SK-N-SH (cell line): ENCODE measurements at regions not wholly inside any gene's neighbourhood (a gene's known extent, or its start where the extent isn't known, plus 50 kb on each side); places are given as distances from the start of the nearest gene placed in this dataset.

Source experiments
- CTCF ChIA-PET: fragments of 300-600, 350-600 bp; formaldehyde crosslinking; extraction: SDS; loops from one replicate; lab custom pipeline; 2021; lab: Yijun Ruan, JAX
- POLR2A ChIA-PET: fragments of 350-600 bp; sonication (Branson Sonifier 250); formaldehyde crosslinking; extraction: SDS; loops from one replicate; lab custom pipeline; 2020; ENCODE audit warnings: antibody characterized with exemption, inconsistent platforms; lab: Yijun Ruan, JAX
- DNase-seq: peaks from one replicate; pipeline ENCODE4 v3.0.0; 2012
- H2AFZ ChIP-seq: fragments of 200-600 bp; sonication (generic); 2 replicates; pipeline ENCODE4 v1.8.1; 2016; ENCODE audit warnings: antibody characterized with exemption, mild to moderate bottlenecking, low read depth
- H3F3A ChIP-seq: fragments of 200-600 bp; sonication (generic); replicated peaks from 2 replicates; pipeline ENCODE3; 2016; ENCODE audit warnings: antibody characterized with exemption, mild to moderate bottlenecking; ENCODE audit not compliant: insufficient read depth
- H3K27ac ChIP-seq, 2 experiments: fragments of 200-500 bp in 1 of 2; fragments of 200-600 bp in 1 of 2; sonication (Bioruptor generic) in 1 of 2; sonication (generic), shearing (Covaris generic) in 1 of 2; 2 replicates each; pipeline versions ENCODE4 v1.5.1 to v1.6.1; 2014 to 2016; ENCODE audit warnings: low read depth in 2 of 2, inconsistent platforms in 1 of 2, low read length in 1 of 2, mild to moderate bottlenecking in 1 of 2, mixed read lengths in 1 of 2
- H3K27me3 ChIP-seq: fragments of 200-600 bp; sonication (generic), shearing (Covaris generic); 2 replicates; pipeline ENCODE4 v1.6.1; 2016; ENCODE audit warnings: mixed run types; ENCODE audit not compliant: insufficient read depth
- H3K36me3 ChIP-seq, 2 experiments: fragments of 200-500 bp in 1 of 2; fragments of 200-600 bp in 1 of 2; sonication (Bioruptor generic) in 1 of 2; sonication (generic) in 1 of 2; replicated peaks in 1 of 2; 2 replicates each; pipeline versions ENCODE3 to v1.5.1; 2014 to 2016; ENCODE audit warnings: low read length in 1 of 2, mild to moderate bottlenecking in 1 of 2; ENCODE audit not compliant: insufficient read depth in 2 of 2, control insufficient read depth in 1 of 2
- H3K4me1 ChIP-seq, 2 experiments: fragments of 200-500 bp in 1 of 2; fragments of 200-600 bp in 1 of 2; sonication (Bioruptor generic) in 1 of 2; sonication (generic), shearing (Covaris generic) in 1 of 2; 2 replicates each; pipeline versions ENCODE4 v1.5.1 to v1.6.1; 2014 to 2016; ENCODE audit warnings: low read depth in 1 of 2, low read length in 1 of 2, mixed run types in 1 of 2; ENCODE audit not compliant: insufficient read depth in 2 of 2, control insufficient read depth in 1 of 2
- H3K4me2 ChIP-seq: fragments of 200-600 bp; sonication (generic), shearing (Covaris generic); 2 replicates; pipeline ENCODE4 v1.6.1; 2017; ENCODE audit warnings: mixed run types
- H3K4me3 ChIP-seq, 2 experiments: fragments of 200-500 bp in 1 of 2; fragments of 200-600 bp in 1 of 2; sonication (Bioruptor generic) in 1 of 2; sonication (generic), shearing (Covaris generic) in 1 of 2; 2 replicates each; pipeline versions ENCODE4 v1.5.1 to v1.8.1; 2014 to 2016; ENCODE audit warnings: low read depth in 2 of 2, inconsistent platforms in 1 of 2, low read length in 1 of 2, mild to moderate bottlenecking in 1 of 2, mixed read lengths in 1 of 2, moderate library complexity in 1 of 2
- H3K79me2 ChIP-seq: fragments of 200-600 bp; sonication (generic); 2 replicates; pipeline ENCODE4 v1.8.1; 2017; ENCODE audit warnings: mild to moderate bottlenecking; ENCODE audit not compliant: insufficient read depth
- H3K9ac ChIP-seq: fragments of 200-600 bp; sonication (generic); 2 replicates; pipeline ENCODE4 v1.6.1; 2017; ENCODE audit warnings: mixed run types
- H3K9me2 ChIP-seq: fragments of 200-600 bp; sonication (generic); 2 replicates; pipeline ENCODE4 v1.6.1; 2017; ENCODE audit warnings: mixed run types
- H3K9me3 ChIP-seq: fragments of 200-600 bp; sonication (generic); 2 replicates; pipeline ENCODE4 v1.6.1; 2017; ENCODE audit warnings: mixed run types, mild to moderate bottlenecking, moderate library complexity
- H4K20me1 ChIP-seq: fragments of 200-600 bp; sonication (generic); 2 replicates; pipeline ENCODE4 v1.6.1; 2017; ENCODE audit warnings: mild to moderate bottlenecking, mixed run types; ENCODE audit not compliant: insufficient read depth
- ELF1 ChIP-seq: IDR thresholded peaks from 2 replicates; pipeline ENCODE4 v1.4.0; 2012
- EP300 ChIP-seq, 2 experiments: IDR thresholded peaks; 2 replicates each; pipeline versions ENCODE4 v1.4.0 to v1.6.1; 2012; ENCODE audit warnings: borderline replicate concordance in 1 of 2, low read depth in 1 of 2, low read length in 1 of 2
- EZH2phosphoT487 ChIP-seq: fragments of 200-600 bp; sonication (generic); IDR thresholded peaks from 2 replicates; pipeline ENCODE4 v1.6.1; 2017; ENCODE audit warnings: low read depth, mixed run types, mild to moderate bottlenecking, antibody characterized with exemption, moderate library complexity, borderline replicate concordance
- FOSL2 ChIP-seq: IDR thresholded peaks from 2 replicates; pipeline ENCODE4 v1.4.0; 2012; ENCODE audit warnings: low read depth, mild to moderate bottlenecking, moderate library complexity, borderline replicate concordance
- GATA2 ChIP-seq: sonication (generic); formaldehyde crosslinking; IDR thresholded peaks from 2 replicates; pipeline ENCODE4 v1.5.0; 2020; ENCODE audit warnings: mild to moderate bottlenecking, missing genetic modification reagents
- IRF3 ChIP-seq: fragments of 150-350 bp; IDR thresholded peaks from 2 replicates; pipeline ENCODE4 v1.6.1; 2016; ENCODE audit warnings: mild to moderate bottlenecking, low read depth, low read length
- JUND ChIP-seq: IDR thresholded peaks from 2 replicates; pipeline ENCODE4 v1.4.0; 2012
- MEF2A ChIP-seq: IDR thresholded peaks from 2 replicates; pipeline ENCODE4 v1.4.0; 2012; ENCODE audit warnings: low read depth, borderline replicate concordance
- NFIC ChIP-seq: IDR thresholded peaks from 2 replicates; pipeline ENCODE4 v1.4.0; 2012; ENCODE audit warnings: borderline replicate concordance
- NRF1 ChIP-seq: IDR thresholded peaks from 2 replicates; pipeline ENCODE4 v1.6.1; 2012; ENCODE audit warnings: low read depth, mild to moderate bottlenecking, low read length
- PBX3 ChIP-seq: IDR thresholded peaks from 2 replicates; pipeline ENCODE4; 2012
- RAD21 ChIP-seq: IDR thresholded peaks from 2 replicates; pipeline ENCODE4 v1.6.1; 2012; ENCODE audit warnings: mild to moderate bottlenecking, low read length
- RFX5 ChIP-seq: IDR thresholded peaks from 2 replicates; pipeline ENCODE4 v1.6.1; 2012; ENCODE audit warnings: mild to moderate bottlenecking, improper control_type of control experiment, low read length
- RXRA ChIP-seq: IDR thresholded peaks from 2 replicates; pipeline ENCODE4 v1.4.0; 2012; ENCODE audit warnings: low read depth, mild to moderate bottlenecking, borderline replicate concordance
- SIN3A ChIP-seq: IDR thresholded peaks from 2 replicates; pipeline ENCODE4 v1.6.1; 2012; ENCODE audit warnings: low read depth, mild to moderate bottlenecking, low read length, moderate library complexity, borderline replicate concordance
- TCF12 ChIP-seq: IDR thresholded peaks from 2 replicates; pipeline ENCODE4 v1.4.0; 2012
- USF1 ChIP-seq: IDR thresholded peaks from 2 replicates; pipeline ENCODE4 v1.4.0; 2012; ENCODE audit warnings: low read depth, borderline replicate concordance
- WGBS: methylation state at CpG from one replicate; pipeline ENCODE4 v1.1.6; 2017; ENCODE audit warnings: low lambda C conversion rate; 5-methylcytosine and 5-hydroxymethylcytosine counted together
- TF ChIP-seq, protein P1 (sequence below): IDR thresholded peaks from 2 replicates; pipeline ENCODE4 v1.6.1; 2012; ENCODE audit warnings: mild to moderate bottlenecking, low read depth, low read length, moderate library complexity
- TF ChIP-seq, protein P2 (sequence below): fragments of 200-600 bp; sonication (generic); IDR thresholded peaks from 2 replicates; pipeline ENCODE4 v1.6.1; 2017; ENCODE audit warnings: antibody characterized with exemption, mild to moderate bottlenecking, moderate library complexity

DNA sequence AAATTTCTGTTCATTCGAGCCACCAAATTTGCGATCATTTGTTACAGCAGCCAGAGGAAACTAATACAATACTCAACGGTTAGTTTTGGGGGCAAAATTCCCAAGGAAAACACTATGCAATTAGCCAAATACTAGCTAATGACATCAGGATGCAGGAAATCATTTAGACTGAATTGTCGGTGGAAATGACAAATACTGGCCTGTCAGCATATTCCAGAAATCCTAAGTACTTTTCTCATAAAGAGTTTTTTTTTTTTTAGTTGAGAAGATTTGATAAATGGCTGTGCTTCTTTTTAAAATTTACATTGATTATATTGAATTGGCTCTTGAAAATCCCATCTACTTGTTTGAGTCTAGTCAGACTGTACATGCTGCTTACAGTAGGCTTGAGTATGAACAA is 410.1 kb downstream of the SUCLG1 start (continued):
- TF ChIP-seq, protein P1, sequence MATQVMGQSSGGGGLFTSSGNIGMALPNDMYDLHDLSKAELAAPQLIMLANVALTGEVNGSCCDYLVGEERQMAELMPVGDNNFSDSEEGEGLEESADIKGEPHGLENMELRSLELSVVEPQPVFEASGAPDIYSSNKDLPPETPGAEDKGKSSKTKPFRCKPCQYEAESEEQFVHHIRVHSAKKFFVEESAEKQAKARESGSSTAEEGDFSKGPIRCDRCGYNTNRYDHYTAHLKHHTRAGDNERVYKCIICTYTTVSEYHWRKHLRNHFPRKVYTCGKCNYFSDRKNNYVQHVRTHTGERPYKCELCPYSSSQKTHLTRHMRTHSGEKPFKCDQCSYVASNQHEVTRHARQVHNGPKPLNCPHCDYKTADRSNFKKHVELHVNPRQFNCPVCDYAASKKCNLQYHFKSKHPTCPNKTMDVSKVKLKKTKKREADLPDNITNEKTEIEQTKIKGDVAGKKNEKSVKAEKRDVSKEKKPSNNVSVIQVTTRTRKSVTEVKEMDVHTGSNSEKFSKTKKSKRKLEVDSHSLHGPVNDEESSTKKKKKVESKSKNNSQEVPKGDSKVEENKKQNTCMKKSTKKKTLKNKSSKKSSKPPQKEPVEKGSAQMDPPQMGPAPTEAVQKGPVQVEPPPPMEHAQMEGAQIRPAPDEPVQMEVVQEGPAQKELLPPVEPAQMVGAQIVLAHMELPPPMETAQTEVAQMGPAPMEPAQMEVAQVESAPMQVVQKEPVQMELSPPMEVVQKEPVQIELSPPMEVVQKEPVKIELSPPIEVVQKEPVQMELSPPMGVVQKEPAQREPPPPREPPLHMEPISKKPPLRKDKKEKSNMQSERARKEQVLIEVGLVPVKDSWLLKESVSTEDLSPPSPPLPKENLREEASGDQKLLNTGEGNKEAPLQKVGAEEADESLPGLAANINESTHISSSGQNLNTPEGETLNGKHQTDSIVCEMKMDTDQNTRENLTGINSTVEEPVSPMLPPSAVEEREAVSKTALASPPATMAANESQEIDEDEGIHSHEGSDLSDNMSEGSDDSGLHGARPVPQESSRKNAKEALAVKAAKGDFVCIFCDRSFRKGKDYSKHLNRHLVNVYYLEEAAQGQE = no peak
- no peak for TF ChIP-seq EP300 (IDR thresholded peaks at IDR 0.05; ENCODE audit: borderline replicate concordance in 1 of 2, low read depth in 1 of 2, low read length in 1 of 2)
- TF ChIP-seq, all 33 proteins: peak for 0

- Histone ChIP-seq H3K36me3 (no peaks in the 10 kb centered on the region), H3K27ac (no peak overlapping the region), H3F3A (no peaks in the 10 kb centered on the region), H3K27me3 (no peaks in the 10 kb centered on the region), H3K4me3 (no peak overlapping the region), H3K4me2 (no peak overlapping the region), H3K4me1 (no peaks in the 10 kb centered on the region), H3K9me2 (no peaks in the 10 kb centered on the region), H2AFZ (no peak overlapping the region), H3K79me2 (no peaks in the 10 kb centered on the region), H4K20me1 (no peaks in the 10 kb centered on the region), H3K9ac (no peak overlapping the region), H3K9me3 (no peaks in the 10 kb centered on the region)
- no peak for DNase-seq
- POLR2A ChIA-PET = no interaction called here
- WGBS = under 1% methylated on average over 3 of the region's 3 CpGs
- no peak for TF ChIP-seq RFX5
- TF ChIP-seq, protein P2, sequence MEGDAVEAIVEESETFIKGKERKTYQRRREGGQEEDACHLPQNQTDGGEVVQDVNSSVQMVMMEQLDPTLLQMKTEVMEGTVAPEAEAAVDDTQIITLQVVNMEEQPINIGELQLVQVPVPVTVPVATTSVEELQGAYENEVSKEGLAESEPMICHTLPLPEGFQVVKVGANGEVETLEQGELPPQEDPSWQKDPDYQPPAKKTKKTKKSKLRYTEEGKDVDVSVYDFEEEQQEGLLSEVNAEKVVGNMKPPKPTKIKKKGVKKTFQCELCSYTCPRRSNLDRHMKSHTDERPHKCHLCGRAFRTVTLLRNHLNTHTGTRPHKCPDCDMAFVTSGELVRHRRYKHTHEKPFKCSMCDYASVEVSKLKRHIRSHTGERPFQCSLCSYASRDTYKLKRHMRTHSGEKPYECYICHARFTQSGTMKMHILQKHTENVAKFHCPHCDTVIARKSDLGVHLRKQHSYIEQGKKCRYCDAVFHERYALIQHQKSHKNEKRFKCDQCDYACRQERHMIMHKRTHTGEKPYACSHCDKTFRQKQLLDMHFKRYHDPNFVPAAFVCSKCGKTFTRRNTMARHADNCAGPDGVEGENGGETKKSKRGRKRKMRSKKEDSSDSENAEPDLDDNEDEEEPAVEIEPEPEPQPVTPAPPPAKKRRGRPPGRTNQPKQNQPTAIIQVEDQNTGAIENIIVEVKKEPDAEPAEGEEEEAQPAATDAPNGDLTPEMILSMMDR = no peak
- TF ChIP-seq RAD21 = no peak
- TF ChIP-seq MEF2A = no peak
- TF ChIP-seq FOSL2 = no peak
- no peak for TF ChIP-seq EZH2phosphoT487
- no peak for TF ChIP-seq NFIC
- TF ChIP-seq NRF1 = no peak
- no peak for TF ChIP-seq ELF1
- TF ChIP-seq USF1 = no peak
- TF ChIP-seq RXRA = no peak
- no peak for TF ChIP-seq IRF3
- no peak for TF ChIP-seq GATA2
- TF ChIP-seq SIN3A = no peak
- no peak for TF ChIP-seq TCF12
- no peak for TF ChIP-seq PBX3
- no peak for TF ChIP-seq JUND
- CTCF ChIA-PET = interaction anchor here (1.0 kb wide), 1 partner anchor 19 kb away, joined by 3 read pairs; no protein-coding TSS in a partner anchor
These were observed 417.6 kb downstream of the SUCLG1 start for GRCh38 chr2:84041506-84041905.
